Spleen (tissue), 11 donors: ENCODE measurements at regions not wholly inside any gene's neighbourhood (a gene's known extent, or its start where the extent isn't known, plus 50 kb on each side); places are given as distances from the start of the nearest gene placed in this dataset.

Experiments used
- DNase-seq: peaks from one replicate; pipeline ENCODE4 v3.0.0-alpha.2; 2020
- H3K27ac ChIP-seq, 8 donors: fragments of 200-600 bp; sonication (generic) in 7 of 8; 1 replicate in 4 of 8; 2 replicates in 4 of 8; pipeline versions ENCODE4 v1.5.0 to v1.8.0; 2016 to 2021; ENCODE audit warnings: inconsistent platforms in 4 of 8, mild to moderate bottlenecking in 4 of 8, moderate library complexity in 1 of 8
- H3K27me3 ChIP-seq, 7 donors: fragments of 200-600 bp; sonication (generic) in 6 of 7; replicated peaks in 1 of 7; 1 replicate in 4 of 7; 2 replicates in 3 of 7; pipeline versions ENCODE4 v1.5.0 to v1.8.0; 2016 to 2021; ENCODE audit warnings: inconsistent platforms in 3 of 7, mild to moderate bottlenecking in 1 of 7
- H3K36me3 ChIP-seq, 6 donors: fragments of 200-600 bp; sonication (generic) in 5 of 6; 1 replicate in 4 of 6; 2 replicates in 2 of 6; pipeline versions ENCODE4 v1.5.0 to v1.8.0; 2016 to 2021; ENCODE audit warnings: inconsistent platforms in 2 of 6
- H3K4me1 ChIP-seq, 6 donors: fragments of 200-600 bp; sonication (generic) in 5 of 6; 1 replicate in 3 of 6; 2 replicates in 3 of 6; pipeline versions ENCODE4 v1.5.0 to v1.8.0; 2016 to 2021; ENCODE audit warnings: inconsistent platforms in 3 of 6
- H3K4me3 ChIP-seq, 8 donors: fragments of 200-600 bp; sonication (generic) in 7 of 8; 1 replicate in 4 of 8; 2 replicates in 4 of 8; pipeline versions ENCODE4 v1.5.0 to v1.8.0; 2016 to 2021; ENCODE audit warnings: inconsistent platforms in 4 of 8, mild to moderate bottlenecking in 4 of 8, moderate library complexity in 2 of 8
- H3K9me3 ChIP-seq, 8 donors: fragments of 200-600 bp; sonication (generic) in 7 of 8; 1 replicate in 4 of 8; 2 replicates in 4 of 8; pipeline versions ENCODE4 v1.5.0 to v1.8.0; 2016 to 2021; ENCODE audit warnings: inconsistent platforms in 4 of 8
- CTCF ChIP-seq, 11 experiments: fragments of 200-600 bp in 7 of 11; fragments of 450-650 bp in 4 of 11; sonication (generic) in 4 of 11; IDR thresholded peaks in 8 of 11; conservative IDR thresholded peaks in 3 of 11; 1 replicate in 7 of 11; 2 replicates in 4 of 11; pipeline versions ENCODE4 v1.4.0 to v1.8.0; 2016 to 2021; ENCODE audit warnings: antibody characterized with exemption in 11 of 11, inconsistent platforms in 4 of 11, mild to moderate bottlenecking in 1 of 11
- POLR2A ChIP-seq, 3 donors: fragments of 450-650 bp; IDR thresholded peaks; one replicate each; pipeline ENCODE4 v1.5.1; 2017; ENCODE audit warnings: antibody characterized with exemption in 3 of 3, mild to moderate bottlenecking in 1 of 3
- POLR2AphosphoS5 ChIP-seq, 3 donors: sonication (generic); formaldehyde crosslinking; IDR thresholded peaks; one replicate each; pipeline ENCODE4 v1.5.1; 2017; ENCODE audit warnings: antibody characterized with exemption in 3 of 3
- WGBS, 5 donors: extraction: QIAGEN DNeasy Blood & Tissue Kit in 3 of 5; methylation state at CpG; one replicate each; pipeline versions ENCODE4 v1.1.5 to v1.1.7; 2013 to 2018; 5-methylcytosine and 5-hydroxymethylcytosine counted together
- intact Hi-C: fragments of 100-400 bp; cut with DNase I; formaldehyde crosslinking; loops from one replicate; pipeline ENCODE4 v1.15.0; 2023; ENCODE audit warnings: low total_unique reads
- donor health status: healthy with polysubstance abuse.
- donor health status: DM: no; HTN: no; CAD: no; lungs with moderate emphysema.
- donor health status: DM: no; HTN: no; CAD: no.
- donor health status: Bipolar disorder and iron deficiency.
- donor health status: healthy.
- donor health status: DM: no; HTN: no; CAD: no.
- donor health status: DM: yes; HTN: yes; CAD: no.

DNA sequence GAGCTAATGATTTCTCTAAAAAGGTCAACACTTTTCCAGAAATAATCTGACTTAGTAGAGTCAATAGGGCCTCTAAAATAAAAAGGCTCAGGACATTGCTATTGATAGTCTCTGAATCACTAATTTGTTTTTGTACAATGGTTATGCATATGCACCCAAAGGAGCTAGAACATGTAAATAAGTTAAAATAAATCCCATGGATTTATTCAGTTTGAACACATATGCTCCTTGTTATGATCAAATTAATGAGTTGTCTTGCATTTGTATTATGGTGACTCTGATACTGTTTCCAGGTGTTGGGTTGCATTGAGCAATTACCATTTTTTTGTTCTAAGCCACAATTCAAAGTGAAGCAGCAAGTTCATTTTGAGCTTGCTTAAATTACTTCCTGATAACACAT lies 276.0 kb upstream of the TUSC1 start:
- no peak for DNase-seq
- no peaks in the 10 kb centered on the region for H3K36me3 ChIP-seq
- no peak overlapping the region for H3K4me3 ChIP-seq
- TF ChIP-seq POLR2A (IDR thresholded peaks at IDR 0.05): no peak
- TF ChIP-seq POLR2AphosphoS5 (IDR thresholded peaks at IDR 0.05): no peak
- TF ChIP-seq CTCF (IDR thresholded peaks at IDR 0.05 in 8 of 11, conservative IDR thresholded peaks at IDR 0.05 in 3 of 11): no peak
- no peak overlapping the region for H3K27ac ChIP-seq
- H3K9me3 ChIP-seq: peaks cover 0 to 25% (median 13%) of the 10 kb centered on the region in 8 donors
- intact Hi-C loops: no loop called here
- H3K4me1 ChIP-seq: no peaks in the 10 kb centered on the region
- no peaks in the 10 kb centered on the region for H3K27me3 ChIP-seq

DNA sequence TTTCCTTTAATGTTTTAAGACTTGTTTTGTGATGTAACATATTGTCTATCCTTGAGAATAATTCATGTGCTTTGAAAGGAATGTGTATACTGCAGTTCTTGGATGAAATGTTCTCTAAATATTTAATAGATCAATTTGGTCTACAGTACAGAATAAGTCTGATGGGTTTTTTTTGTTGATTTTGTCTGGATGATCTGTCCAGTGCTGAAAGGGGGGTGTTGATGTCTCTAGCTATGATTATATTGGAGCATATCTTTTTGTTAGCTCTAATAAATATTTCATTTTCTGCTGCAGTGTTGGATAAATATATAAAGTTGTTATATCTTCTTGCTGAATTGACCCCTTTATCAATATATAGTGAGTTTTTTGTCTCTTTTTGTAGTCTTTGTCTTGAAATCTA lies 269.9 kb upstream of the TUSC1 start:
- TF ChIP-seq POLR2A (IDR thresholded peaks at IDR 0.05) (no peak), CTCF (IDR thresholded peaks at IDR 0.05 in 8 of 11, conservative IDR thresholded peaks at IDR 0.05 in 3 of 11) (no peak), POLR2AphosphoS5 (IDR thresholded peaks at IDR 0.05) (no peak)
- no peaks in the 10 kb centered on the region for H3K27me3 ChIP-seq
- no peaks in the 10 kb centered on the region for H3K36me3 ChIP-seq
- intact Hi-C loops: no loop called here
- peaks cover 0 to 52% (median 28%) of the 10 kb centered on the region in 8 donors for H3K9me3 ChIP-seq
- H3K4me3 ChIP-seq: no peak overlapping the region
- H3K27ac ChIP-seq: no peak overlapping the region
- DNase-seq: no peak
- no peaks in the 10 kb centered on the region for H3K4me1 ChIP-seq

DNA sequence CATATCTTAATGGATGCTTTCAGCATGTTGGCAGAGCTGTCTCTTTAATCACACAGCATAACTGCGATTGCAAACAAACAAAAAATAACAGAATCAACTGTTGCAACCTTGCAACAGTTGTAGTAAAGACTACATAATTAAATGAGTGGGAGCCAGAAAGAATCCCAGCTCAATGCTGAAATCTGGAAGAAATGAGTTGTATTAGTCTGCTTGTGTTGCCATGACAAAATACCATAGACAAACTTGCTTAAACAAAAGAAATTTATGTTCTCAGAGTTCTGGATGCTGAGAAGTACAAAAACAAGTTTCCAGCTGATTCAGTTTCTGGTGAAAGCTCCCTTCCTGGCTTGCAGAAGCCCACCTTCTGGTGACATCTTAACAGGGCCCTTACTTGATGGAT lies 260.9 kb upstream of the TUSC1 start:
- no peak overlapping the region for H3K4me3 ChIP-seq
- H3K36me3 ChIP-seq: no peaks in the 10 kb centered on the region
- intact Hi-C loops: no loop called here
- no peak overlapping the region for H3K27ac ChIP-seq
- no peak for DNase-seq
- TF ChIP-seq POLR2AphosphoS5 (IDR thresholded peaks at IDR 0.05): no peak
- TF ChIP-seq POLR2A (IDR thresholded peaks at IDR 0.05): no peak
- no peak for TF ChIP-seq CTCF (IDR thresholded peaks at IDR 0.05 in 8 of 11, conservative IDR thresholded peaks at IDR 0.05 in 3 of 11)
- WGBS, 5 donors: 78 to 96% (median 81%) methylated on average over 1 of the region's 1 CpG
- H3K4me1 ChIP-seq: no peaks in the 10 kb centered on the region
- H3K27me3 ChIP-seq: no peaks in the 10 kb centered on the region
- H3K9me3 ChIP-seq: peaks cover 0 to 7% (median 2%) of the 10 kb centered on the region in 8 donors

DNA sequence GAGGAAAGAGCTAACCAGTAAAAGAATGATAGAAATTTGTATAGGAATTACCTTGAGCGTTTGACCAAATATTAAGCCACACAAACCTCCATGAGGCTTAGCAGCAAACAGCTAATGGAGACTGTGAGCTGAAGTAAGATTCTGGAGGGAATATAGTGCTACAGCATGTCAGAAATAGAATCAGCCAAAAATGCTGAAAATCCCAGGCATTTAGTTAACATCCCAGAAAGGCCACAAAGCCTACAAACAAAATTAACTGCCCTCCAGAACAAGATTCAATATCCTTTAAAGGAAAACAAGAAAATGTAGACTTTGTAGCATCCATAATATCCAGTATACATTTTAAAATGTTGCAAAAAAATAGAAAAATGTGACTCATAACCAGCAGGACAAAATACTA lies 257.8 kb upstream of the TUSC1 start:
- no peaks in the 10 kb centered on the region for H3K27me3 ChIP-seq
- H3K4me3 ChIP-seq: no peak overlapping the region
- H3K27ac ChIP-seq: no peak overlapping the region
- no peaks in the 10 kb centered on the region for H3K4me1 ChIP-seq
- no peaks in the 10 kb centered on the region for H3K36me3 ChIP-seq
- DNase-seq: no peak
- TF ChIP-seq POLR2AphosphoS5 (IDR thresholded peaks at IDR 0.05): no peak
- TF ChIP-seq CTCF (IDR thresholded peaks at IDR 0.05 in 8 of 11, conservative IDR thresholded peaks at IDR 0.05 in 3 of 11): no peak
- TF ChIP-seq POLR2A (IDR thresholded peaks at IDR 0.05): no peak
- H3K9me3 ChIP-seq: peaks cover 0 to 7% (median 0%) of the 10 kb centered on the region in 8 donors
- intact Hi-C loops: no loop called here
- WGBS, 5 donors: 68 to 87% (median 78%) methylated on average over 1 of the region's 1 CpG
